DMS114 treated with DMSO at 0.1 percent for 48 hours (cell line): ENCODE measurements at regions not wholly inside any gene's neighbourhood (a gene's known extent, or its start where the extent isn't known, plus 50 kb on each side); places are given as distances from the start of the nearest gene placed in this dataset.

Experiments used
- DNase-seq: peaks from one replicate; lab custom pipeline; 2025; ENCODE audit not compliant: unreplicated experiment; lab: John Stamatoyannopoulos, UW

- no peak for DNase-seq
Measured at GRCh38 chr12:98126637-98127335, 388.6 kb upstream of the TMPO start.

GRCh38 chr12:98127336-98127679, 388.1 kb upstream of the TMPO start:
- no peak for DNase-seq

- DNase-seq, result no peak
Measured at GRCh38 chr12:98127854-98128253, 387.5 kb upstream of the TMPO start.

- DNase-seq, result no peak
Measured at GRCh38 chr12:98136544-98136943, 378.8 kb upstream of the TMPO start.

- no peak for DNase-seq
Measured at GRCh38 chr12:98137278-98137677, 378.1 kb upstream of the TMPO start.

GRCh38 chr12:98144953-98145352, 370.4 kb upstream of the TMPO start:
- no peak for DNase-seq

GRCh38 chr12:98146043-98146442, 369.3 kb upstream of the TMPO start:
- no peak for DNase-seq

GRCh38 chr12:98146487-98146886, 368.9 kb upstream of the TMPO start:
- no peak for DNase-seq

- DNase-seq, result no peak
Measured at GRCh38 chr12:98149270-98149669, 366.1 kb upstream of the TMPO start.

GRCh38 chr12:98149691-98150210, 365.6 kb upstream of the TMPO start:
- DNase-seq, result no peak

- DNase-seq, result no peak
Measured at GRCh38 chr12:98151105-98151590, 364.2 kb upstream of the TMPO start.

- no peak for DNase-seq
Measured at GRCh38 chr12:98151984-98152383, 363.4 kb upstream of the TMPO start.

- DNase-seq, result no peak
Measured at GRCh38 chr12:98154850-98155249, 360.5 kb upstream of the TMPO start.

- DNase-seq, result no peak
Measured at GRCh38 chr12:98156697-98157096, 358.7 kb upstream of the TMPO start.

GRCh38 chr12:98162906-98163678, 352.3 kb upstream of the TMPO start:
- no peak for DNase-seq

GRCh38 chr12:98172304-98172703, 343.1 kb upstream of the TMPO start:
- DNase-seq, result no peak

- DNase-seq, result no peak
Measured at GRCh38 chr12:98172801-98173200, 342.6 kb upstream of the TMPO start.

GRCh38 chr12:98173773-98174427, 341.5 kb upstream of the TMPO start:
- DNase-seq, result no peak

GRCh38 chr12:98174428-98174809, 341.0 kb upstream of the TMPO start:
- DNase-seq, result no peak

GRCh38 chr12:98178126-98178525, 337.3 kb upstream of the TMPO start:
- no peak for DNase-seq

GRCh38 chr12:98179151-98179550, 336.2 kb upstream of the TMPO start:
- DNase-seq, result no peak

- DNase-seq, result no peak
Measured at GRCh38 chr12:98180603-98181002, 334.8 kb upstream of the TMPO start.
